Neutrophil (primary cell): ENCODE measurements at regions not wholly inside any gene's neighbourhood (a gene's known extent, or its start where the extent isn't known, plus 50 kb on each side); places are given as distances from the start of the nearest gene placed in this dataset.

ENCODE experiments used
- H3K27ac ChIP-seq: fragments of 200-600 bp; sonication (generic); 2 replicates; pipeline ENCODE4 v1.5.1; 2016; ENCODE audit warnings: mild to moderate bottlenecking, moderate library complexity
- H3K27me3 ChIP-seq: fragments of 200-600 bp; sonication (generic); 2 replicates; pipeline ENCODE4 v1.6.0; 2016; ENCODE audit warnings: mild to moderate bottlenecking
- H3K36me3 ChIP-seq: fragments of 200-600 bp; sonication (generic); 2 replicates; pipeline ENCODE4 v1.5.1; 2017
- H3K4me1 ChIP-seq, 2 experiments: fragments of 200-600 bp in 1 of 2; sonication (generic) in 1 of 2; 1 replicate in 1 of 2; 2 replicates in 1 of 2; pipeline versions ENCODE4 v1.5.1 to v1.6.1; 2013 to 2016; ENCODE audit warnings: low read depth in 1 of 2, low read length in 1 of 2, mild to moderate bottlenecking in 1 of 2, moderate library complexity in 1 of 2; ENCODE audit not compliant: control insufficient read depth in 1 of 2, insufficient read depth in 1 of 2
- H3K4me3 ChIP-seq, 2 experiments: fragments of 200-600 bp in 1 of 2; sonication (generic) in 1 of 2; 1 replicate in 1 of 2; 2 replicates in 1 of 2; pipeline ENCODE4 v1.5.1; 2013 to 2016; ENCODE audit warnings: low read depth in 1 of 2, low read length in 1 of 2, mild to moderate bottlenecking in 1 of 2, moderate library complexity in 1 of 2
- H3K9me3 ChIP-seq: fragments of 200-600 bp; sonication (generic); 2 replicates; pipeline ENCODE4 v1.5.1; 2016
- TF ChIP-seq, protein P1 (sequence below): fragments of 200-600 bp; sonication (generic); IDR thresholded peaks from 2 replicates; pipeline ENCODE4 v1.5.1; 2016; ENCODE audit warnings: antibody characterized with exemption

DNA sequence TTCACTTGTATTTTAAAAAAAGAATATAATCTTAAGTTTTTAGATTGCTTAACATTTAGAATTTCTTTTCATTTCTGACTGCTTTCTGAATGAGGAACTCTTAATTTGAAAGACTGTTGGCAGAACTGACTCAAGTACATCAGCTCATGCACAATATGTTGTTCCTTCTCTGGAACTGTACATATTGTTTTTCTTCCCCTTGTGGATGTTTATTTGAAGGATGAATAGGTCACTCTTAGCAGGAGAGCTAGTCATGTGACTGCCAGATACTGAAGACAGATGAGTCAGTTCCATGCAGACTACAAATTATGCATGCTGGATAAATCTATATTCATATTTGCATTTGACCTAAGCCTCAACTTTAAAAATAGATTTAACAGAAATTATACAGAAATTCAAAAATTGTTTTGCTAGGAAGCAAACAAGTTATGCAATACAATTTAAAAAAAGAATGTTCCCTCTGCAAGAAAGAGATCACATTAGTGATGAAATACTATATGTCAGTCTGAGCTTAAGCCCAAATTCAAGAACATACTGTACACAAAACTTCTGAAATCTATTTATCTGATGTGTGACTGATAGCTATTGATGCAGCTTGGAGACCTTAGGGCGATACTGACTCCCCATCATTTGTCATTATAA lies 1274.9 kb upstream of the GJE1 start:
- no peaks in the 10 kb centered on the region for H3K27me3 ChIP-seq
- no peak overlapping the region for H3K4me3 ChIP-seq
- H3K9me3 ChIP-seq, result no peaks in the 10 kb centered on the region
- H3K4me1 ChIP-seq, result no peaks in the 10 kb centered on the region
- TF ChIP-seq, protein P1, sequence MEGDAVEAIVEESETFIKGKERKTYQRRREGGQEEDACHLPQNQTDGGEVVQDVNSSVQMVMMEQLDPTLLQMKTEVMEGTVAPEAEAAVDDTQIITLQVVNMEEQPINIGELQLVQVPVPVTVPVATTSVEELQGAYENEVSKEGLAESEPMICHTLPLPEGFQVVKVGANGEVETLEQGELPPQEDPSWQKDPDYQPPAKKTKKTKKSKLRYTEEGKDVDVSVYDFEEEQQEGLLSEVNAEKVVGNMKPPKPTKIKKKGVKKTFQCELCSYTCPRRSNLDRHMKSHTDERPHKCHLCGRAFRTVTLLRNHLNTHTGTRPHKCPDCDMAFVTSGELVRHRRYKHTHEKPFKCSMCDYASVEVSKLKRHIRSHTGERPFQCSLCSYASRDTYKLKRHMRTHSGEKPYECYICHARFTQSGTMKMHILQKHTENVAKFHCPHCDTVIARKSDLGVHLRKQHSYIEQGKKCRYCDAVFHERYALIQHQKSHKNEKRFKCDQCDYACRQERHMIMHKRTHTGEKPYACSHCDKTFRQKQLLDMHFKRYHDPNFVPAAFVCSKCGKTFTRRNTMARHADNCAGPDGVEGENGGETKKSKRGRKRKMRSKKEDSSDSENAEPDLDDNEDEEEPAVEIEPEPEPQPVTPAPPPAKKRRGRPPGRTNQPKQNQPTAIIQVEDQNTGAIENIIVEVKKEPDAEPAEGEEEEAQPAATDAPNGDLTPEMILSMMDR, result no peak
- H3K27ac ChIP-seq, result no peak overlapping the region
- no peaks in the 10 kb centered on the region for H3K36me3 ChIP-seq

DNA sequence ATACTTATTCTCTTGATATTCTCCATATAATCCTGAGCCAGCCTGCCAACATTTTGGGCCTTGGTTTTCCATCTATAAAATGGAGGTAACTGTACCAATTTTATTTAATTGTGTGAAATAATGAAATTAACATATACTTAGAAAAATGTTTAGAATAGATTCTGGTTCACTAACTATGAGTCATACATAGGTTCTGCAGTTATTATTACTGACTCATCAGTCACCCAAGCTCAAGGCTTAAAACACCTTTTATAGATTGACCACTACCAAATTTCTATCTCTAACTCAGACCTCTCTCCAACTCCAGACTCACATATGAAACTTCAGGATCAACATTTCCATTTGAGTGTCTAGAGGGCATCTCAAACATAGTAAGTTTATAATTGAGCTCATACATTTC lies 1277.2 kb upstream of the GJE1 start:
- H3K27me3 ChIP-seq, result no peaks in the 10 kb centered on the region
- no peaks in the 10 kb centered on the region for H3K4me1 ChIP-seq
- no peak overlapping the region for H3K4me3 ChIP-seq
- no peaks in the 10 kb centered on the region for H3K9me3 ChIP-seq
- no peak overlapping the region for H3K27ac ChIP-seq
- no peaks in the 10 kb centered on the region for H3K36me3 ChIP-seq
- TF ChIP-seq, protein P1, result no peak

DNA sequence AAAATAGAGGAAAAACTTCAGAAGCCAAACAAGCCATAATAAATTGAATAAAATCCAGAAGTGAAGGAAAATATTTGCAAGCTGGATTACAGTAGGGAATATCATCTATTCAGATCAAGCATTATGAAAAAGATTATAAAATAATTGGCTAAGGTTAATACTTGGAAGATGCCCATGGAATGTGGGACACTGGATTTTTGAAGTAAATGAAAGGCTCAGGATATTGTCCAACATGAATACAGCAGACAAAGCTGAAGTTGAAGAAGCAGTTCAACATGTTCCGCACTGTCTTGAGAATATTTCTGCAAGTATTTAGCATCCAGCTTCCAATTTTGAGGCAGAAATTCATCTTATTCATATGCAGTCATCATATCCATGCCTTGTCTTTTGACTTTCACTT lies 1278.4 kb upstream of the GJE1 start:
- H3K4me1 ChIP-seq, result no peaks in the 10 kb centered on the region
- TF ChIP-seq, protein P1, result no peak
- no peaks in the 10 kb centered on the region for H3K9me3 ChIP-seq
- H3K27ac ChIP-seq, result no peak overlapping the region
- H3K36me3 ChIP-seq, result no peaks in the 10 kb centered on the region
- H3K27me3 ChIP-seq, result no peaks in the 10 kb centered on the region
- no peak overlapping the region for H3K4me3 ChIP-seq

DNA sequence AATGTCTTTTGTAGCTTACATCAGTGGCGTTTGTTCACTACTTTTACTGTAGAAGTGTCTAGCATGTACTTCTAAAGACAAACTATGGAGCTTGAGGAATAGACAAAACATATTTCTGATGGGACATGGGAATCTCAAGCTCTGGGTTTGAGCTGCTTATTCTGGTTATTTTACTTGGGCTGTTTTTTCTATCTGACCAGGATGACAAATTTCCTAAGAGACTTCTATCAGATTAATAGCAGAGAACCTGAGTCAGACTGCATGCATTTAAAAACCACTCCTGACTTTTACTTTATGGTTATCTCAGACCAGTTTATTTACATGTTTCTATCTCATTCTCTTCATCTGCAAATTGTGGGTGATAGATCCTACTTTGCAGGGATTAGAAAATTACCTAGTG lies 1282.3 kb upstream of the GJE1 start:
- Histone ChIP-seq H3K27ac (no peak overlapping the region), H3K36me3 (no peaks in the 10 kb centered on the region), H3K9me3 (no peaks in the 10 kb centered on the region), H3K4me1 (no peaks in the 10 kb centered on the region), H3K27me3 (no peaks in the 10 kb centered on the region), H3K4me3 (no peak overlapping the region)
- TF ChIP-seq, protein P1, result no peak

- no peaks in the 10 kb centered on the region for H3K27me3 ChIP-seq
- H3K9me3 ChIP-seq, result no peaks in the 10 kb centered on the region
- H3K4me3 ChIP-seq, result no peak overlapping the region
- no peak overlapping the region for H3K27ac ChIP-seq
- no peaks in the 10 kb centered on the region for H3K36me3 ChIP-seq
- TF ChIP-seq, protein P1, result no peak
- H3K4me1 ChIP-seq, result no peaks in the 10 kb centered on the region
Observed at GRCh38 chr6:140849456-140849855, 1283.3 kb upstream of the GJE1 start.

DNA sequence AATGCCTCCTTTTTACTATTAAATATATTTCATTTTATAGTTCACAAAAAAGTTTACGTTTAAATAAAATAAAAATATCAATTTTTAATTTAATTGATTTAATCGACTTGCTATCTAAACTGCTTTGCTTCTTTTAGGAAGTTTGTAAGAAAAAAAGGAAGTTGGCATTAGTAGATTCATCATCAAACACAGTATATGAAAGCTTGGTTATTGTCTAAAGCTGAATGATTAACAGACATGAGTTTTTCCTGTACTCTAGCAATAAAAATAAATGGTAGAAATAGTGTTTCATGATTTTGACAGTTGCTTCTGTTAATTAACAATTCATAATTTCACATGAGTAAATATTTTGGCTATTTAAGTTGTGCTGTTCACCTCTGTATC lies 1285.5 kb upstream of the GJE1 start:
- Histone ChIP-seq H3K27me3 (no peaks in the 10 kb centered on the region), H3K36me3 (no peaks in the 10 kb centered on the region), H3K4me3 (no peak overlapping the region), H3K27ac (no peak overlapping the region), H3K4me1 (no peaks in the 10 kb centered on the region), H3K9me3 (no peaks in the 10 kb centered on the region)
- TF ChIP-seq, protein P1, result no peak
